ENCODE measurements at regions not wholly inside any gene's neighbourhood (a gene's known extent, or its start where the extent isn't known, plus 50 kb on each side); places are given as distances from the start of the nearest gene placed in this dataset.
"Not testable (repeated sequence)": the region's sequence is repeated elsewhere in the genome, so short reads cannot be mapped to it uniquely, and the experiment has no call there.

DNA sequence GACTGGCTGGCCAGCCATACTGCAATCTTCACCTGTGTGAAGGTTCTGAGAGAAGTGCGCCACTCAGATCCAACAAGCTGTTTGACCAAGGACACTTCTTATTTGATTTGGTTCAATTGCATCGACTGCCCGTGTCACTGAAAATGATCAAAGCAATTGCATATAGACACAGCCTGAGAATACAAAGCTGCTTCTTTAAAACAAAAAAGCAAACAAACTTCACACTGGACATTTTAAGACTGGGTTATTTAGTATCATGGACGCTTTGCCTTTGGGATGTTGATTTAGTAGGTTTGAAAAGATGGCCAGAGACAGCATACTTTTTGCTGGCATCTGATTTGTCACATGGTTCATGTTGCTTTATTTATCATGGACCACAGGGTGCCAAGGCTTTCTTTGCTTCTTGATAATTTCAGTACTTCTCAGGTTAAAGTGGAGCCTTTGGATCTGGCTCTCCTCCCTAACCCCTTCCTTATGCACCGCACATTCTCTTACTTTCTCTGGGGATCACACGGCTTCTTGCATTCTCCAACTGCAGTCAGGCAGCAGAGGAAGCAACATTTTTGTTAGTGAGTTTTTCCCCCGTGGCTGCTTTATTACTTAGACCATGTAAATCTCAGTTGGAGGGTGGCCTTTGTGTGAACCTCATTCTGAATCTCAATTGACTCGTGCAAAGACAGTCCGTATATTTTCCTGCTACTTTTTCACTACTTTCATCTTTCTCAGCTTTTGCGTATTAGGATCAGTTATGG, 151.0 kb downstream of the CD47 start:
- DNase-seq: no peak

DNA sequence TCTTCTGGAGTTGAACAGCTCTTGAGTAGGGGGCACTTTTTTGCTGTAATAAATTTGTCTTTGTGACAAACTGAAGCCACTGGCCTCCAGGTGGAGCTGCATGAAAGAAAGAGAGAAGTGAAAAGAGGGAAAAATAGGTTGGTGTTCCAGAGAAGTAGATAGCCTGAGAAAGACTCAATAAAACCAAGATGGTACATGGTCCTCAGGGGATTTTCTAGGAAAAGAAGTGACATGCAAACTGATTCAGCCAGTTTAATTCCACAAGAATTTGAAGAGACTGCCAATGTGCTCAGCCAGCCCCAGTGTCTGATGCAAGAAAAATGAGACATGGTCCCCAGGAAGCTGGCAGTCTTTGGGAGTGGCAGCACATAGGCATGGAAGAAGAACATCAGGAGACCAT, 152.7 kb downstream of the CD47 start:
- DNase-seq: peak; percentile 5

DNA sequence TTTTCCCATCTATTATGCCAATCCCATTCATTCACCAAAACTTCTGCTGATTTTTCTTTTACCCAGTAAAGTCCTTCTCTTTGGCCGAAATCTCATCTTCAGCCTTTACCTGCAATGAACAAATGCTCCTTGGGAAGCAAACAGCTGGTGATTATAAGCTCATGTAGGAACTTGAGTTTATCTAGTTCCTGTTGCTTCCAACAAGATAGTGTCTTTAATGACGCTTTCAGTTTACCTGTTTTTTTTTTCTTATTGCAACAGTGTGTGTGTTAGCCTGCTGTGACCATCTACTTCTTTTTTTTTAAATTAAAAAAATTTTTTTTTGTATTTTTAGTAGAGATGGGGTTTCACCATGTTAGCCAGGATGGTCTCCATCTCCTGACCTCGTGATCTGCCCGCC, 156.0 kb downstream of the CD47 start:
- no peak for DNase-seq

DNA sequence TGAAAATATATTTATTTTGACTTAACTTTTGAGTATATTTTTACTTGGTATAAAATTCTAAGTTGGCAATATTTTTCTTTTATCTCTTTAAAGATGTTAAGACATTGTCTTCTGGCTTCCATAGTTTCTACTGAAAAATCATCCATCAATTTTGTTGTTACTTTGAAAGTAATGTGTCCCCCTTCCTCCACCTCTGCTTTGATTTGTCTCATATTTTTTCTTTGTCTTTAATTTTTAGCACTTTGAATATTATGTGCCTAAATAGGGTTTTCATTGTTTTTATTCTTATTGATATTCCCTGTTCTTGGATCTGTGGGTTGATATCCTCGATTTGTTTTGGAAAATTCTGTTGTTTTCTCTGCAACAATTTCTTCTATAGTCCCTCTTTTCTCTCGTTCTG, 157.4 kb downstream of the CD47 start:
- no peak for DNase-seq

DNA sequence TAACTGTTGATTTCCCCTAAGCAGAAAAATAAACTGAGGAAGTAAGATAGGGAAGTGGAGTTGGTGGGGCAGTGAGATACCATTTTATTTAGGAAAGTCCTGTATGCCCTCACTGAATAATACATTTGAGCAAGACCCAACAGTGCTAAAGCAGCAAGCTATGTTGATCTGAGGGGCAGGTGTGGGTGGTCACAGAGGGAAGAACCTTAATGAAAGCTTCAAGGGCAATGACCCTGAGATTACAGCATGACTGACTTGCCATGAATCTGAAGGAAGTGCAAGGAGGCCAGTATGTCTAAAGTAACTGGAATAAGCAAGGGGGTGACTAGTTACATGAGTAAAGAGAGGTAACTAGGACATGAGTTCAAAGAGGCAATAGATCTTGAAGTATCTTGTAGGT, 159.5 kb downstream of the CD47 start:
- no peak for DNase-seq

DNA sequence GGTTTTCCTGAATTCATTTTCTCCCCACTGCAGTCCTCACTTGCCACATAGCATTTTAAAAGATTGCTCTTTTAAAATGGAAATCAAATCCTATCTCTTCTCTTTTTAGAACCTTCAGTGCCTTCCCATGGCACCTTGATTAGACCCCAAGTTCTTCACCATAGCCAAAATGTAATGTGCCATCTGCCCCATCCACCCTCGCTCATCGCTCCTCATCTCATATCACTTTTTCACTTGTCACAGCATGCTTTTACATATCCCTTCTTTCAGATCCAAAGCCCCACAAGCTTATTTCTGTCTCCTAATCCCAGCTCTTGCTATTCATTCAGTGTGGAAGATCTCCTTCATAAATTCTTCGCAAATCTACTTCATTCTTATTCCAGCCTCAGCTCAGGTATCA, 161.7 kb downstream of the CD47 start:
- no peak for DNase-seq

DNA sequence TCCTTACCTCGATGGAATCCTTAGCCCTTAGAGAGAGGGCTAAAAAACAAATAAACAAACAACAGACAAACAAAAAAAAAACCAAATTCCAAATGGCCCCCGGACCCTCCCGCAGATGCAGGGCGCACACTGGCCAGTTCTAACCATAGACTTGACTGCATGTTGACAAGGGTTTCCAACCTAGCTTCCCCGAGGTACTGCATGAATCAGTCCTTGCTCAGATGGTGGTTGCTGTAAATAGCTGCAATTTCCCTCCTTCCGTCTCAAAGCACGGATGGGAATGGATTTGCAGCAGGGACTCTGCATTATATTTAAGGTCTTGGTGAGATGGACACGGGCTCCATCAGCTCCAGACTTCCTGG, 162.8 kb downstream of the CD47 start:
- DNase-seq: no peak

DNA sequence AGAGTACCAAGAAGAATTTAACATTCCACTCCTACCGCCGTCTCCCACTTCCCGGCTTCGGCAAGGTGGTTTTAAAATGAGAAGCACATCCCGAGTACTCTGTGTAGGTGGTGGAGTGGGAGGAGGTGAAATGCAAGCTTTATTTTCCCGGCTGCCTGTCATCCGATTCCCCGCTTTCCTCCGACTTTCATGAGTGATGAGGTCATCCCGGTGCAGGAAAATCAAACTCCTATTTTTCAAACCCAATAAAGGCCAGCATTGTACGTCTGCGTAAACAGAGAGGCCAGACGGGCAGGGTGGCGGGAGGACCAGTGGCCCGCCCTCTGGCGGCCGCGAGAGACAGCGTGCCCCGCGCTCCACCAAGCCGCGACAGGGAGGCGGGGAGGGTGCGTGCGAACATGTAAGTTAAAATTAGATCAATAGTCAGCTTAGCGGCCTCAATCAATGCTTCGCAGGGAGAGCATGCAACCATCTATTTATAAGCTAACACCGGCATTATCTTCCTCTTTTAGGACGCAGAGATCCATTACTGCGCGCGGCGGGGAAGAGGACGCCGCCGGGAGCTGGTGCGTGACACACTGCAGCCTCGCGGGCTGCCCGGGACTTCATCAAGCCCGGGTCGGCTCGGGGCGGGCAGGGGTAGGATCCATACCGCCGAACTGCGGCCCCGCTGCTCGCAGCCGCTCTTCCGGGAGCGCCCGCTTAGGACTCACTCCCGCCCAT, 163.3 kb downstream of the CD47 start:
- peak; percentile 66 for DNase-seq

DNA sequence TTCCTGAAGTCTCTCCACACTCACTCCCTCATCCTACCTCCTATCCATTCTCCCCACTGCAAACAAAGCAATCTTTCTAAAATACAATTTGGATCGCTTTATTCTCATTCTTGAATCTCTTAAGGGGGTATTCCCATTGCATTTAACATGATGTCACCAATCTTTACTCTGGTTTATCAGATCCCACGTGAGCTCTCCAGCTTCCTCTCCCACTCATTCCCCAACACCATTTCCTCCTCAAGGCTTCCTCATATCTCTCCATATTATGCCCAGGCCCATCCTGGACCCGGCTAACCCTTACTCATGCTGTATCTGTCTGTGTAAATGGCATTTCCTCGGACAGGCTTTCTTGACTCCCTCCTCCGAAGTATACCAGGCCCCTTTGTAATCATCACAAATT, 165.0 kb downstream of the CD47 start:
- no peak for DNase-seq

DNA sequence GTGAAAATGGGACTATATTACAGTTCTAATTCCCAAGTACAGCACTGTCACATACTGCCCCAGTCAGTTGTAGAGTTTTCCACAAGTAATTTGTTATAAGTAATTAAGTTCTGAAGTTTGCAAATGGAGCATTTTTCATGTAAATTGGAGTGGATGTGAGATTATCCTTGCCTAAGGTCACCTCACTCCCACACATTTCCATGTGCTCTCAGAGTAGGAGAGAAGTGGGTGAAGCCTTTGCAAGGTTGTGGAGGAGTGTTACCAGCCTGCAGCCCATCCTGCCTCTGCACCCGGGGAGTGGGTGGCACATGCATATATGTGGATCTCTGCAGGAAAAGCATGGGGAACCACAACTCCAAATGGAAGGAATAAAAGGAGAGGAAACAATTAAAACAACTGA, 169.8 kb downstream of the CD47 start:
- no peak for DNase-seq

DNA sequence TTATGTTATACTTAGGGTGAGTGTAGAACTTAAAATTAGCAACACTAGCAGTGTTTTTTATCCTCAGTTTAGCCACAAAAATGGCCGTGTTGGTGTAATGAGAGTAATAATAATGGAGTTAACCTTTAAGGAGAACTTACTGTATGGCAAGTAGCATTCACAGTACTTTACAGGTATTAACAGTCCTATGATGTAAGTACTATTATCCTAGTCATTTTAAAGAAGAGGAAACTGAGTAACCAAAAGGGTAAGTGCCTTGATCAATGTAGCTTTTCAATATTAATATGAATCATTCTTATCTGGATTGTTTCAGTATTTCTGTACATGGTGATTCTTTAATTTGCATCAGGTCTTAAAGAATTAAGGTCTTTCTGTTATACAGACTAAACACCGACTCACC, 170.3 kb downstream of the CD47 start:
- DNase-seq: no peak

DNA sequence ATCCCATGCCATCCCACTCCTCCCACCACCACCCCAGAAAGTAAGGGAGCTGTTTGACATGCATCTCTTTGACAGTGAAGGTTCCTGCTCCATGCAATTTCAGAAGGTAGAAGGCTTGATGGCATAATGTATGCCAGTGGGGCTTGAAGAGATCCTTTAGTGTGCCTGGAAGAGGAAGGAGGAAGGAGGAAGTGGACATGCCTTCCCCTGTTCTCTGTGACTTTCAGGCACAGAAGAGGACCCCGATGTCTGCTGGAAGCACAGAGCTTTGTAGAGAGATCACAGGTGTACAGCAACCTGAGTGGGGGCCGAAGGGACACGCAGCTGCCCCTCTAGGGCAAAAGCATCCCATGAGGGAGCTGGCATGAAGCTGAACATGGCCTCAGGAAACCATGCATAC, 171.6 kb downstream of the CD47 start:
- no peak for DNase-seq

DNA sequence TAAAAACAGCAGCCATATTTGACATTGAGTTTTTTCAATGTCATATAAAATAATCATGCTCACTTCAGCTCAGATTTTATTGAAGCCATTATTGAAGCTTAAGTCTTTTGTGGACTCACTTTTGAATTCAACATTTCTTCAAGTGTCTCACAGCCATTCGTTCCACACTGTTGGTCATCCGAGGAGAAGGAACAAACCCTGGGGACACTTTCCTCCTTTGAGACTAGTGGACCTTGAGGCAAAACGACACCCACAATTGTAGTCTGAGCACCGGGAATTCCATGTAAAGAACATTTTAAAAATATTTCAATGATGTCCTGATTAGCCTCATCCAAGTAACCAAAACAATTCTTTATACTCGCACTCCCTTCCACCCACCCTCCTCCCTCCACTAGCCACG, 174.7 kb downstream of the CD47 start:
- no peak for DNase-seq

DNA sequence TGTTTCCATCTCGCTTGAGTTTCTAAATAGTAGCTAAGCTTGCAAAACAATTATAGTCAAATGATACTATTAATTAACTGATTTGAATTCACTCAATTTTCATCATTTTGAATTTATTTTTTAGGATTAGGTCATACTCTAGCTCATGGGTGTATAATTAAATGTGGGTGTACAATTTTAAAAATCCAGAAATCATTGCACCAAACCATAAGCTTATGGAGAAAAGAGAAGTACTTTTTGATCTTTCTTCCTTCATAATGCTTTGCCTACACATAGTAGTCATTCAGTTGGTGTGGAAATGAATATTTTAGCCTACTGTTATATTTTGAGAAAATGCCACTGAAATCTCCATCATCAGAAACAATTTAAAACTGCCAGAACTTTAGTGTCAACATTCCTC, 175.1 kb downstream of the CD47 start:
- DNase-seq: no peak

DNA sequence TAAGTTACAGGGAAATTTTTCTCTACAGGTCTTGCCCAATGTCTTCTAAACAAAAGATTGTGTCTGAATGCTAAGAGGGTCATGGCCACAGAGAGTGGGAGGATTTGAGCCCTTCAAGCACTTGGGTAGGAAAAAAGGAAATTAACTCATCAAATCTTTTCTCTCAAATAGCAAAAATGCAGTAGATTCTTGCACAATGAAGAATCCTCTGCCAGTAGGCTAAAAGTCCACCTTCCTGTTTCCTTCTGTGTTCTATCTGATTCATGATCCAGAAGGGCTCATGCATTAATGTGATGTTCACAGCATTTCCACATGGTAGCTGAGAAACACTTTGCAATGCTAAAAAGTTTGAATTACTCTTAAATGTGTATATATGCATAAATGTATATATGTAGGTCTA, 177.1 kb downstream of the CD47 start:
- DNase-seq: no peak

DNA sequence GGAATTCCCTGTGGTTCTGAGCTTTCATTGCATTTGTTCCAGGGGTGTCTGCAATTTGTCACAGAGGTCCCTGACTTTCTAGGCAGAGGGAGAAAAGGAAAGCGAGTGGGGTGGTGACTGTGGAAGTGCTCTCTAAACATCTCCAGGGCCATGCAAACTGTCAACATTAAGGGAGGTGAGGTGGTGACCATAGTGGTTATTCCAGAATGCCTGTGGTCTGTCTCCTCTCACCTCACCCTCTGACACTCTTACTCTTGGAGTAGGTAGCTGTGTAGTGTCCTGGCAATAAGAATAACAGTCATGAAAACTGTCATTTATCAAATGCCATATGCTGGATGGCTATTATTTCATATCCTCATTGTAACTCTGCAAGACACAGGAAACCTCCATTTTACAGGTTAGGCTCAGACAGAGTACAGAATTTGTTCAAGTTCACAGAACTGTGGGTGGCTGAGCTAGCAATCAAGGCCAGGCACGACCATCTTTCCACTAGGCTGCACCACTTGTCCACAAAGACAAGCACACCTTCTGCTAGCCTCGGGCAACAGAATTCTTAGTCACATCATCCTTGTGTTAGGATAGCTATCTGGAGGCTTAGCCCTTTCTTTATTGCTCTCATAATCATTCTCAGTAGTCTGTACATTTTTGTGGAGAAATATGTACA, 179.4 kb downstream of the CD47 start:
- DNase-seq: no peak

DNA sequence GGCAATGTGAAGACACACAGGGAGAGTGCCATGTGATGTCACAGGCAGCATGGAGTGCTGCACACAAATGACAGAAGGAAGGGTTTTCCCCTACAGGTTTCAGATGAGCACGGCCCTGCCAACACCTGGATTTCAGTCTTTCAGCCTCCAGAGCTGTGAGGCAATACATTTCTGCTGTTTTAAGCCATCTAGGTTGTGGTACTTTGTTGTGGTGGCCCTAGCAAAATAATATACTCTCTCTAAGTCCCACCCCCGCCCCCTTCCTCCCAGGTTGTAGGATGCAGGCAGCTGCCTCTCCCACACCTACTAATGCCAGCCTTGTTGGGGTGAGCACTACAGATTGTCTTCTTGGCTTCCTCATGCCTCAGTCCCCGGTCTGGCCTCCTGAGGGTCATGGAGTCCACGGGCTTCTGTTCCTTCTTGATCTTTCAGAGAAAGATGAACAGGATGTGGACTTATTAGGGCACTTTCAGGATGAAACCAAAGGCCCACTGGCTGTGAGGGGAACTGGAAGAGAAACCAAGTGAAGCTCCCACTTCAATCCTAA, 180.0 kb downstream of the CD47 start:
- DNase-seq: no peak

DNA sequence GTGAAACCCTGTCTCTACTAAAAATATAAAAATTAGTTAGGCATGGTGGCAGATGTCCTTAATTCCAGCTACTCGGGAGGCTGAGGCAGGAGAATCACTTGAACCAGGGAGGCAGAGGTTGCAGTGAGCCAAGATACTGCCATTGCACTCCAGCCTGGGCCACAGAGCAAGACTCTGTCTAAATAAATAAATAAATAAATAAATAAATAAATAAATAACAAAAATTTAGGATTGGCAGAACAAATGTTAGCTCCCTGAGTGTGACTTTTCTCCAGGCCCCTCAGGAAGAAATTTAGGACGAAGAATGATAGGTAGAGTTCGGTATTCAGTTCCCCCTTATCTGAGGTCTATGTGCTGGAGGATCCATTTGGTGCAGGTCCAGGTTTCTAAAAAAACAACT, 181.2 kb downstream of the CD47 start:
- not testable (repeated sequence) for DNase-seq

DNA sequence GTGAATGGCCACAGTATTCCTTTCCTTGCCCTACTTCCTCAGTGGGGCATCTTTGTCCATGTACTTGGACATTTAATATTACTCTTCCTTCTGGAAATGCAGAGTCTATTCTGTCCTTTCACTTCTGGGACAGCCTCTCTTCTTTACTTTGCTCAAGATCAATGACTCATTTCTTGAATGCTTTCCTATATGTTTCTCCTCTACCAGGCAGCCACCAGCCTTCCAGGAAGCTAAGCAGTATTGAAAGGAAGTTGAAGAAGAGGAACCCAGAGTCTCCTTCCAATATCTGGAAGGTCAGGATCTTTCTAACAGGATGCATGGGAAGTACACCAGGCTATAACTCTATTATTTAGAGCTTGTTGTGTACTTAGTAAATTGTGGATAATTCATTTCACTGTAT, 182.8 kb downstream of the CD47 start:
- no peak for DNase-seq

DNA sequence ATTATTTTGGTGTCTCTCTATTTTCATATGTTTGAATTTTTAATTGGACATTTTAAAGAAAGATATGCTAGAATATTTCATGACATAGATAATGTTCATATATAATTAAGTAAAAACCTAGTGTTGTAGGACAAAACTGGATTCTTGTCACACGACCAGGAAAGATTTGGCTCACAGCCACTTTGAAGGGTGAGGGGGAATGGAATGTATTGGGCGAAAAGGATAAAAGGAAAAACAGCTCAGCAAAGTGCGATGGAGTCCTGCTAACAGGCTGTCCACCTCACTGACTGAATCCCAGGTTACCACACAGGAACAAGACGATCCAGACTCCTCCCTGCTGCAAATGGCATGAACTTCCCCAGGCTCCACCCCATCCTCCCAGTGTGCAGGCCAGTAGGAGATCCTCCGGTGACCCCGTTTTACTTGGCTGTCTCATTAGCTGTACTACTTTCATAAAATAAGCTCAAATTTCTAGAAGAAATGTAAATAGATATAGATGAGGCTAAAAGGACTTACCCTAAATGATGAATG, 186.2 kb downstream of the CD47 start:
- DNase-seq: no peak

DNA sequence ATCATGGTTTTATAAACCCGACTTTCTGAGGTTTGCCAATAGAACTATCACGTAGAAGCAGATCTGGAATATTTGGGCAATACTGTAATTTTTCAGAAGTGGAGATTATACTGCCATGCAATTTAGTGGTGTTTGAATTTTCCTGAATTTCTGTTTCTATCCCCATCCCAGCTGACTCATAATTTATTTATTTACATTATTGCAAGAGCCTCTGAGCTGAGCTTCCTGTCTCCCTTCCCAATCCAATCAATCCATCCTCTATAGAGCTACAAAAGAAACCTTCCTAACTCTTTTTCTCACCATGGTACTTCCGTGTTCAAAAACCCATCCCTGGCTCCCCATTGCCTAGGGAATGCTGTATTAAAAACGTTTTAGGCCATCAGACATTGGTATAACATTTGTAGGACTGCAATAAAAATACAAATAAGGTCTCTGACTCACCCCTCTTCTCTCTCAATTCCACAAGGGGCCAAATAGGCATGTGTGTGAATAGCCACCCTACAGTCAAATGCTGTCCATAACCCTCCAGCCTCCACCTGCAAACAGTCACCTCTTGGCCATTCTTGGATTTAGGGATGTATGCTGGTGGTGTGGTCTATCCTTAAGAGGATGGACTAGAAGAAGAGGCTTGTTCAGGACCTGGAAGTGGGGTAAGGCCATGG, 190.7 kb downstream of the CD47 start:
- no peak for DNase-seq

DNA sequence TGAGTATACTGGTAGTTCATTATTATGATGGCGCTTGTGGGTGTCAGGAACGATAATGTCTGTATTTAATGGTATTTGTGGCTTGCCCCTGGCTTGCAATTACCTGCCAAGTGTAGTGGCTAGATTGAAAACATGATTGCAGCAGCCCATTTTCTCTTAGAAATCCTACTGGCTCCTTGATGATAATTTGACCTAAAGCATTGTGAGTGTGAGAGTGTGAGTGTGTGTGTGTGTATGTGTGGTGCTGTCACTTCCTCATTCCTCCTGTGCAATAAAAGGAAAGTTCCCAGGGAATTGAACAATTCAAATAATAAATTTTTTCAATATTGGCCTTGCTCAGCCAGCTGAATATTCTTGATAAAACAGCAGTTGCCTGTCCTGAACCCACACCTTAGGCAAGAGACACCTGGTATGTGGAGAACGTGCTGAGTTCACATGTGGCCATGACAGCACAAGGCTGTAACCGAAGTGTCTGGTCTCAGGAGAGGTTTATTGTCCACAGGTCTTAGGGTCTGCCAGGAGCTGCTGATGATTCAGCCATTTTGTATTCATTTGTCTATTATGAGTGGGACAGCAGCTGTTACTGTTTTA, 193.3 kb downstream of the CD47 start:
- DNase-seq: no peak

DNA sequence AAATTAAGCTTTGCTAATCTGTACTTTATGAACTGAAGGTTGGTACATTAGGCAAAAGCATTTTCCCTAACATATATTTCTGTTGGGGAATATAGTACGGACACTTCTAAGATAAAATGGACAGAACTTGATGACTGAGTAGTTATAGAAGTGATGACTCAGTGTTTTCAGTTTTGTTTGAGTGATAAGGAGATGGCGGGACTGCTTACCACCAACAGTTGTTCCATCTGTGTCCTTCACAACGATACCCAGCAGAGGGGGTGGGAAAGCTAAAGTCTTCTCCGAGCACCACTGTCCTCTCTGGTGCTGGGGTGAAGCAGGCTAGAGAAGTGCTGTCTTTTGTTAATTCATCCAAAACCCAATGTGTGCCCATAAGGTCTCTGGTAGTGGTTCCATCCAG, 195.8 kb downstream of the CD47 start:
- DNase-seq: no peak

Measured in activated CD4-positive, alpha-beta T cell treated with anti-CD3 and anti-CD28 coated beads, Interleukin-2, amount 50 U/mL, for 1 hour (primary cell).